Stomach (tissue), 8 donors: ENCODE measurements at regions not wholly inside any gene's neighbourhood (a gene's known extent, or its start where the extent isn't known, plus 50 kb on each side); places are given as distances from the start of the nearest gene placed in this dataset.

Source experiments
- DNase-seq, 2 donors: peaks; one replicate each; pipeline versions ENCODE4 v3.0.0 to v3.0.0-alpha.2; 2013 to 2019
- H3K27ac ChIP-seq, 5 donors: fragments of 200-600 bp in 4 of 5; sonication (generic) in 4 of 5; one replicate each; pipeline ENCODE4 v1.5.1; 2013 to 2019; ENCODE audit warnings: mild to moderate bottlenecking in 1 of 5, moderate library complexity in 1 of 5
- H3K27me3 ChIP-seq, 3 donors: fragments of 200-600 bp; sonication (generic); one replicate each; pipeline ENCODE4 v1.5.1; 2017 to 2019; ENCODE audit warnings: mixed run types in 1 of 3
- H3K36me3 ChIP-seq, 4 donors: fragments of 200-600 bp; sonication (generic); 1 replicate in 3 of 4; 2 replicates in 1 of 4; pipeline ENCODE4 v1.5.1; 2016 to 2019
- H3K4me1 ChIP-seq, 4 donors: fragments of 200-600 bp; sonication (generic); one replicate each; pipeline ENCODE4 v1.5.1; 2016 to 2019
- H3K4me3 ChIP-seq, 4 donors: fragments of 200-600 bp; sonication (generic) in 3 of 4; one replicate each; pipeline ENCODE4 v1.5.1; 2016 to 2019; ENCODE audit warnings: mild to moderate bottlenecking in 1 of 4
- H3K9me3 ChIP-seq, 4 donors: fragments of 200-600 bp; sonication (generic); one replicate each; pipeline ENCODE4 v1.5.1; 2016 to 2019
- CTCF ChIP-seq, 7 experiments: fragments of 450-650 bp in 4 of 7; fragments of 200-600 bp in 3 of 7; sonication (generic) in 3 of 7; IDR thresholded peaks; one replicate each; pipeline ENCODE4 v1.5.1; 2016 to 2019; ENCODE audit warnings: antibody characterized with exemption in 7 of 7, control low read depth in 2 of 7, mild to moderate bottlenecking in 1 of 7
- EP300 ChIP-seq: sonication (generic); formaldehyde crosslinking; IDR thresholded peaks from one replicate; pipeline ENCODE4 v1.6.1; 2017; ENCODE audit warnings: antibody characterized with exemption
- POLR2A ChIP-seq, 4 donors: fragments of 450-650 bp; IDR thresholded peaks; one replicate each; pipeline ENCODE4 v1.6.1; 2016; ENCODE audit warnings: antibody characterized with exemption in 4 of 4, control low read depth in 2 of 4, mild to moderate bottlenecking in 1 of 4, moderate library complexity in 1 of 4
- POLR2AphosphoS5 ChIP-seq, 3 donors: sonication (generic); formaldehyde crosslinking; IDR thresholded peaks; one replicate each; pipeline ENCODE4 v1.6.1; 2016; ENCODE audit warnings: antibody characterized with exemption in 3 of 3
- WGBS, 5 donors: extraction: QIAGEN DNeasy Blood & Tissue Kit in 3 of 5; methylation state at CpG; one replicate each; pipeline versions ENCODE4 v1.1.5 to v1.1.7; 2013 to 2018; 5-methylcytosine and 5-hydroxymethylcytosine counted together
- intact Hi-C: fragments of 100-400 bp; cut with DNase I; formaldehyde crosslinking; loops from one replicate; pipeline ENCODE4 v1.15.1; 2023; ENCODE audit warnings: low total_unique reads
- donor health status: healthy with polysubstance abuse.
- donor health status: Bipolar disorder and iron deficiency.
- donor health status: healthy.

DNA sequence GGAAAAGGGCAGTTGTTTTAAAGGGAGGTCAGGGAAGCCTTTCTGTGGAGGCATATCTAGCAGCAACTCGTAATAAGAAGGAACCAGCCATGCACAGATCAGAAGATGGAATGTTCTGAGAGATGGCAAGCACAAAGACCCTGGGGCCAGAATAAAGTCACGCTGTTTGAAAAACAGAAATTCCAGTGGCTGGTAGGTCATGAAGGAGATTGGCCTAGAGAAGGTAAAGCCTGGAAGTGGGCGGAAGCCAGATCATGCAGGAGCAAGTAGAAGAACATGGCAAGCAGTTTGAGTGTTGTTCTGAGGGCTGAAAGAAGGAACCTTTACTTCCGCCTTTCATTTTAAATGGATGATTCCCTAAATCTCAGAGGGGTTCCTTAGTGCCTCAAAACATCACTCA lies 208.1 kb upstream of the PPP2R3A start:
- 82 to 90% (median 86%) methylated on average over 4 of the region's 4 CpGs for WGBS, 5 donors
- TF ChIP-seq POLR2A (IDR thresholded peaks at IDR 0.05) (no peak), POLR2AphosphoS5 (IDR thresholded peaks at IDR 0.05) (no peak), CTCF (IDR thresholded peaks at IDR 0.05) (no peak), EP300 (no peak)
- no peak overlapping the region for H3K4me3 ChIP-seq
- no peak for DNase-seq
- H3K27ac ChIP-seq: no peak overlapping the region
- H3K36me3 ChIP-seq: no peaks in the 10 kb centered on the region
- H3K9me3 ChIP-seq: no peaks in the 10 kb centered on the region
- no peaks in the 10 kb centered on the region for H3K27me3 ChIP-seq
- no peaks in the 10 kb centered on the region for H3K4me1 ChIP-seq
- intact Hi-C loops: no loop called here

- WGBS, 5 donors: 92 to 100% (median 98%) methylated on average over 1 of the region's 1 CpG
- H3K36me3 ChIP-seq: no peaks in the 10 kb centered on the region
- intact Hi-C loops: no loop called here
- no peak overlapping the region for H3K27ac ChIP-seq
- no peaks in the 10 kb centered on the region for H3K27me3 ChIP-seq
- no peak for DNase-seq
- H3K4me3 ChIP-seq: no peak overlapping the region
- TF ChIP-seq CTCF (IDR thresholded peaks at IDR 0.05) (no peak), POLR2A (IDR thresholded peaks at IDR 0.05) (no peak), POLR2AphosphoS5 (IDR thresholded peaks at IDR 0.05) (no peak), EP300 (no peak)
- H3K9me3 ChIP-seq: no peaks in the 10 kb centered on the region
- H3K4me1 ChIP-seq: no peaks in the 10 kb centered on the region
Measured at GRCh38 chr3:135758961-135759360, 206.6 kb upstream of the PPP2R3A start.

DNA sequence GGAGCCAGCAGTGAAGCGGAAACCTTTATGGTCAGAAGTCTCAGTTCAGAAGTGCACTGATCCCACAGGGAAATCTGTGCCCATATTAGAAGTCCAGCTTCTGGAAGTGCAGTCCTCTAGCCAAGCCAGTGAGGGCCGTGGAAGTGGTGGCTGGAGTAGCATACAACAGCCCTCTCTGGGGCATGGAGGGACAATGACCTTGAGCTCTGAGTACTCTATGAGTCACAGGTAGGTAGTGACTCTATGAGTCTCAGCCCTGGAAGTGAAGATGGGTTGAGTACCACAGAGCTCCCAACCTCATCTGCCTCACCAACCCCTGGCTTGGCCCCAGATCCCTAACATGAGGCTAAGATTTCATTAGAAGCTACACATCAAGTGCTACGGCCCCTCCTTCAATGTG lies 205.9 kb upstream of the PPP2R3A start:
- no peak overlapping the region for H3K4me3 ChIP-seq
- H3K36me3 ChIP-seq: no peaks in the 10 kb centered on the region
- H3K27ac ChIP-seq: no peak overlapping the region
- no peaks in the 10 kb centered on the region for H3K4me1 ChIP-seq
- H3K27me3 ChIP-seq: no peaks in the 10 kb centered on the region
- H3K9me3 ChIP-seq: peaks cover 0 to 4% (median 0%) of the 10 kb centered on the region in 4 donors
- no peak for DNase-seq
- WGBS, 5 donors: 82 to 92% (median 86%) methylated on average over 3 of the region's 3 CpGs
- intact Hi-C loops: no loop called here
- TF ChIP-seq CTCF (IDR thresholded peaks at IDR 0.05) (no peak), POLR2A (IDR thresholded peaks at IDR 0.05) (no peak), POLR2AphosphoS5 (IDR thresholded peaks at IDR 0.05) (no peak)

GRCh38 chr3:135760581-135760980 lies 204.9 kb upstream of the PPP2R3A start:
- Histone ChIP-seq H3K4me1 (no peaks in the 10 kb centered on the region), H3K9me3 (peaks cover 0 to 4% (median 2%) of the 10 kb centered on the region in 4 donors), H3K4me3 (no peak overlapping the region), H3K36me3 (no peaks in the 10 kb centered on the region), H3K27ac (no peak overlapping the region), H3K27me3 (no peaks in the 10 kb centered on the region)
- TF ChIP-seq POLR2AphosphoS5 (IDR thresholded peaks at IDR 0.05): no peak
- TF ChIP-seq POLR2A (IDR thresholded peaks at IDR 0.05): no peak
- no peak for TF ChIP-seq CTCF (IDR thresholded peaks at IDR 0.05)
- TF ChIP-seq EP300: no peak
- intact Hi-C loops: no loop called here
- DNase-seq: no peak
- WGBS, 5 donors: 60 to 73% (median 69%) methylated on average over 3 of the region's 3 CpGs
